Keratinocyte (primary cell): ENCODE measurements at regions not wholly inside any gene's neighbourhood (a gene's known extent, or its start where the extent isn't known, plus 50 kb on each side); places are given as distances from the start of the nearest gene placed in this dataset.

Experiments used
- EZH2 ChIP-seq: IDR thresholded peaks from one replicate; pipeline ENCODE4 v1.6.1; 2012; ENCODE audit warnings: inconsistent platforms, mild to moderate bottlenecking, low read length, moderate library complexity
- TF ChIP-seq, protein P1 (sequence below), 3 experiments: IDR thresholded peaks in 1 of 3; conservative IDR thresholded peaks in 1 of 3; optimal IDR thresholded peaks in 1 of 3; 2 replicates in 2 of 3; 3 replicates in 1 of 3; pipeline versions ENCODE3 to v1.5.1; 2011; ENCODE audit warnings: low read length in 3 of 3, mild to moderate bottlenecking in 3 of 3, moderate library complexity in 2 of 3, control low read depth in 1 of 3, inconsistent platforms in 1 of 3; ENCODE audit not compliant: insufficient read depth in 2 of 3; ENCODE audit errors: extremely low read depth in 1 of 3

DNA sequence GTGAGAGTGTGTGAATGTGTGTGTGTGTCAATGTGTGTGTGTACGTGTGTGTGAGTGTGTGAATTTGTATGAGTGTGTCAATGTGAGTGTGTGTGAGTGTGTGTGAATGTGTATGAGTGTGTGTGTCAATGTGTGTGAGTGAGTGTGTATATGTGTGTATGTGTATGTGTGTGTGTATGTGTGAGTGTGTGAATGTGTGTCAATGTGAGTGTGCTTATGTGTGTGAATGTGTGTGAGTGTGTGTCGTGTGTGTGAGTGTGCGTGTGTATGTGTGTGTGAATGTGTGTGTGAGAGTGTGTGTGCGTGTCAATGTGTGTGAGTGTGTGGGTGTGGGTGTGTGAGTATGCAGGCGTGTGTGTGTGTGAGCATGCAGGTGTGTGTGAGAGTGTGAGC lies 93.5 kb upstream of the ALDH1A3 start:
- TF ChIP-seq, protein P1, sequence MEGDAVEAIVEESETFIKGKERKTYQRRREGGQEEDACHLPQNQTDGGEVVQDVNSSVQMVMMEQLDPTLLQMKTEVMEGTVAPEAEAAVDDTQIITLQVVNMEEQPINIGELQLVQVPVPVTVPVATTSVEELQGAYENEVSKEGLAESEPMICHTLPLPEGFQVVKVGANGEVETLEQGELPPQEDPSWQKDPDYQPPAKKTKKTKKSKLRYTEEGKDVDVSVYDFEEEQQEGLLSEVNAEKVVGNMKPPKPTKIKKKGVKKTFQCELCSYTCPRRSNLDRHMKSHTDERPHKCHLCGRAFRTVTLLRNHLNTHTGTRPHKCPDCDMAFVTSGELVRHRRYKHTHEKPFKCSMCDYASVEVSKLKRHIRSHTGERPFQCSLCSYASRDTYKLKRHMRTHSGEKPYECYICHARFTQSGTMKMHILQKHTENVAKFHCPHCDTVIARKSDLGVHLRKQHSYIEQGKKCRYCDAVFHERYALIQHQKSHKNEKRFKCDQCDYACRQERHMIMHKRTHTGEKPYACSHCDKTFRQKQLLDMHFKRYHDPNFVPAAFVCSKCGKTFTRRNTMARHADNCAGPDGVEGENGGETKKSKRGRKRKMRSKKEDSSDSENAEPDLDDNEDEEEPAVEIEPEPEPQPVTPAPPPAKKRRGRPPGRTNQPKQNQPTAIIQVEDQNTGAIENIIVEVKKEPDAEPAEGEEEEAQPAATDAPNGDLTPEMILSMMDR (optimal IDR thresholded peaks at IDR 0.05 in 1 of 3, IDR thresholded peaks at IDR 0.05 in 1 of 3, conservative IDR thresholded peaks at IDR 0.05 in 1 of 3; ENCODE audit: extremely low read depth in 1 of 3, insufficient read depth in 2 of 3, low read length in 3 of 3), result no peak
- TF ChIP-seq EZH2, result no peak
